Pancreas (tissue), 10 donors: ENCODE measurements at regions not wholly inside any gene's neighbourhood (a gene's known extent, or its start where the extent isn't known, plus 50 kb on each side); places are given as distances from the start of the nearest gene placed in this dataset.

Experiments
- ATAC-seq, 4 donors: fragments of 200-7000 bp; cut with Tn5 transposase; one replicate each; pipeline versions ENCODE4 v1.8.0 to v1.9.1; 2020; ENCODE audit warnings: mild to moderate bottlenecking in 4 of 4, moderate library complexity in 4 of 4
- DNase-seq, 6 donors: peaks; one replicate each; pipeline ENCODE4 v3.0.0-alpha.2; 2020
- FAIRE-seq: peaks from 2 replicates; lab custom pipeline; 2012; peaks lifted over from hg19 to GRCh38; lab: Jason Lieb, UNC
- H3K27ac ChIP-seq, 4 donors: fragments of 200-600 bp; sonication (generic); 1 replicate in 3 of 4; 2 replicates in 1 of 4; pipeline versions ENCODE4 v1.5.0 to v1.8.0; 2020
- H3K27me3 ChIP-seq, 4 donors: fragments of 200-600 bp; one replicate each; pipeline ENCODE4 v1.8.0; 2021
- H3K36me3 ChIP-seq, 3 donors: fragments of 200-600 bp; sonication (generic) in 1 of 3; one replicate each; pipeline versions ENCODE4 v1.5.0 to v1.8.0; 2020 to 2021
- H3K4me1 ChIP-seq, 3 donors: fragments of 200-600 bp; one replicate each; pipeline ENCODE4 v1.8.0; 2021
- H3K4me3 ChIP-seq, 4 donors: fragments of 200-600 bp; sonication (generic) in 2 of 4; one replicate each; pipeline versions ENCODE4 v1.5.0 to v1.8.0; 2020 to 2021
- H3K9me3 ChIP-seq, 4 donors: fragments of 200-600 bp; one replicate each; pipeline ENCODE4 v1.8.0; 2021
- WGBS, 2 donors: extraction: QIAGEN DNeasy Blood & Tissue Kit; methylation state at CpG; one replicate each; pipeline ENCODE4 v1.1.7; 2013; 5-methylcytosine and 5-hydroxymethylcytosine counted together
- intact Hi-C, 3 donors: fragments of 100-400 bp; cut with DNase I; formaldehyde crosslinking; loops; one replicate each; pipeline versions ENCODE4 v1.11.1 to v1.14.2; 2022
- TF ChIP-seq, protein P1 (sequence below), 4 donors: fragments of 200-600 bp; sonication (generic) in 3 of 4; IDR thresholded peaks; one replicate each; pipeline versions ENCODE4 v1.5.0 to v1.8.0; 2021; ENCODE audit warnings: antibody characterized with exemption in 4 of 4
- donor health status: healthy with polysubstance abuse.
- donor health status: DM: no; HTN: no; CAD: no; lungs with moderate emphysema.
- donor health status: DM: no; HTN: no; CAD: no.
- donor health status: control.
- donor health status: control.
- donor health status: Bipolar disorder and iron deficiency.
- donor health status: DM: yes; HTN: yes; CAD: no.
- donor health status: DM: no; HTN: no; CAD: no.
- donor health status: DM: no; HTN: no; CAD: no.
- donor health status: DM: yes; HTN: yes; CAD: no.

DNA sequence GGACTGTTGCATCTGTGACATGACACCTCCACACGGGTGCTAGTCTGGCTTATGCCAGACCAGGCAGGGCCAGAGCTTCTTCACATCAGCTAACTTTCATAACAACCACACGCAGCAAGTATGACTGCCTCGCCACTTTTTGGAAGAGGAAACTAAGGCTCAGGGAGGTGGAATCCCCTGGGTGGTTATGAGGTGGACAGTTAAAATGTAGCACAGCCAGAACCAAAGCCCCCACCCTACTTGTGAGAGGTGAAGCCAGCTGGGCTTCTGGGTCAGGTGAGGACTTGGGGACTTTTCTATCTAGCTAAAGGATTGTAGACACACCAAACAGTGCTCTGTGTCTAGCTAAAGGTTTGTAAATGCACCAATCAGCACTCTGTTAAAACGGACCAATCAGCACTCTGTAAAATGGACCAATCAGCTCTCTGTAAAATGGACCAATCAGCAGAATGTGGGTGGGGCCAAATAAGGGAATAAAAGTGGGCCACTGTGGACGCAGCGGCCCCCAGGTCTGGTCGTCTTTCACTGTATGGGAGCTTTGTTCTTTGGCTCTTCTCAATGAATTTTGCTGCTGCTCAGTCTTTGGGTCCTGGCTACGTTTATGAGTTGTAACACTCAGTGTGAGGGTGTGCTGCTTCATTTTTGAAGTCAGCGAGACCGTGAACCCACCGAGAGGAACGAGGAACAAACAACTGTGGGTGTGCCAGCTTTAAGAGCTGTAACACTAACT, 171.0 kb downstream of the PTPN20 start:
- TF ChIP-seq, protein P1, sequence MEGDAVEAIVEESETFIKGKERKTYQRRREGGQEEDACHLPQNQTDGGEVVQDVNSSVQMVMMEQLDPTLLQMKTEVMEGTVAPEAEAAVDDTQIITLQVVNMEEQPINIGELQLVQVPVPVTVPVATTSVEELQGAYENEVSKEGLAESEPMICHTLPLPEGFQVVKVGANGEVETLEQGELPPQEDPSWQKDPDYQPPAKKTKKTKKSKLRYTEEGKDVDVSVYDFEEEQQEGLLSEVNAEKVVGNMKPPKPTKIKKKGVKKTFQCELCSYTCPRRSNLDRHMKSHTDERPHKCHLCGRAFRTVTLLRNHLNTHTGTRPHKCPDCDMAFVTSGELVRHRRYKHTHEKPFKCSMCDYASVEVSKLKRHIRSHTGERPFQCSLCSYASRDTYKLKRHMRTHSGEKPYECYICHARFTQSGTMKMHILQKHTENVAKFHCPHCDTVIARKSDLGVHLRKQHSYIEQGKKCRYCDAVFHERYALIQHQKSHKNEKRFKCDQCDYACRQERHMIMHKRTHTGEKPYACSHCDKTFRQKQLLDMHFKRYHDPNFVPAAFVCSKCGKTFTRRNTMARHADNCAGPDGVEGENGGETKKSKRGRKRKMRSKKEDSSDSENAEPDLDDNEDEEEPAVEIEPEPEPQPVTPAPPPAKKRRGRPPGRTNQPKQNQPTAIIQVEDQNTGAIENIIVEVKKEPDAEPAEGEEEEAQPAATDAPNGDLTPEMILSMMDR (IDR thresholded peaks at IDR 0.05), result no peak
- no peaks in the 10 kb centered on the region for H3K27me3 ChIP-seq

DNA sequence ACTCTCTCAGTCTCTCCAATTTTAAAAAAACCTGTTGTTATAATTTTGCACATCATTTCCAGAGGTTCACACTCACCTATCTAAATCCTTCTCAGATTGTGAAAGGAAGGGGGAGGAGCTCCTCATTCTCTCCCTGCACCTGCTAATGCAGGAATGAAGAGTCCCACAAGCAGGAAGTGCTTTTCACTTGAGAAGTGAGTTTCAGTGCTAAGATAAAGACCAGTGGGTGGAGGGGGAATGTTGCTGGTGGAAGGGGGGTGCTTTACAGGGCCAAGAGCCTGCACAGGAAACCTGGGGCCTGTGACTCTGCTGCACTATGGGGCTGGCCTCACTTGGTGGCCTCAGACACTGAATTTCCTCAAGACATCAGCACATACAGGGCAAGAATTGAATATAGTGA, 176.4 kb downstream of the PTPN20 start:
- Histone ChIP-seq H3K27me3 (no peaks in the 10 kb centered on the region), H3K4me3 (no peak overlapping the region), H3K36me3 (no peaks in the 10 kb centered on the region), H3K9me3 (no peaks in the 10 kb centered on the region), H3K27ac (no peak overlapping the region), H3K4me1 (no peaks in the 10 kb centered on the region)
- ATAC-seq, result no peak
- intact Hi-C loops, result no loop called here
- no peak for FAIRE-seq
- no peak for DNase-seq
- TF ChIP-seq, protein P1 (IDR thresholded peaks at IDR 0.05), result no peak

More for the DNA sequence above, 171.0 kb downstream of the PTPN20 start:
- Histone ChIP-seq H3K4me3 (no peak overlapping the region), H3K4me1 (no peaks in the 10 kb centered on the region), H3K27ac (no peak overlapping the region), H3K9me3 (no peaks in the 10 kb centered on the region), H3K36me3 (no peaks in the 10 kb centered on the region)
- FAIRE-seq (no peak), ATAC-seq (no peak), DNase-seq (no peak)
- intact Hi-C loops, result no loop called here
- WGBS, 2 donors, result 76 to 80% methylated on average over 12 of the region's 12 CpGs

DNA sequence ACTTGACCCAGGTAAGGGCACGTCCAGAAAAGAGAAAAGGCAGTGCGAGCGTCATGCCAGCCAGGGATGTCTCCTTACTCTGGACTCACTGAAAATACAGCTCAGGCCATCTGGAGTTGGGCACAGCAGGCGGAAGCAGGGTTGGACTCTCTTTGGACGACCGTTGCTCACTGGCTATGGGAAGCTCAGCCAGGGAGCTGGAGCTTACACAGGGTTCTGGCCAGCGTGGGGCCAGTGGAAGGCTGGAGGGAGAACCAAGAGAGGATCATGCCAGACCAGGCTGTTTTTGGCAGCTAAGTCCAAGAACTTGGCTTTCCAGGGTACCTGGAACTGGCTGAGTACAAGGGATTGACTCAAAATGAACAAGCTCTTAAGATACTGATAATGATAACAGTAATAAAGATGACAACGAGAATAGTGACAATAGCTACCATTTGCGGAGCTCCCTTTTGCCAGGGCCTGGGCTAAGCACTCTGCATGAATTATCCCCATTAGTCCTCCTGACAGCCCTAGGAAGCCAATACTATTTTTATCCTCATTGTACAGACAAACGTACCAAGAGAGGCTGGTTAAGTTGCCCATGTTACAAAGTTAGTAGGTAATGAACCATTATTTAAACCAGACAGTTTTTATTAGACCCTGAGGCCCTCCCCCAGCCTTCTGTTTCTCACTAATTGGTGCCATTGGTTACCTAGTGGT, 177.6 kb downstream of the PTPN20 start:
- intact Hi-C loops, result no loop called here
- Histone ChIP-seq H3K9me3 (no peaks in the 10 kb centered on the region), H3K27me3 (no peaks in the 10 kb centered on the region), H3K4me1 (no peaks in the 10 kb centered on the region), H3K36me3 (no peaks in the 10 kb centered on the region), H3K27ac (no peak overlapping the region), H3K4me3 (no peak overlapping the region)
- DNase-seq (no peak), FAIRE-seq (no peak), ATAC-seq (no peak)
- TF ChIP-seq, protein P1 (IDR thresholded peaks at IDR 0.05), result no peak
- 77 to 83% methylated on average over 10 of the region's 10 CpGs for WGBS, 2 donors

DNA sequence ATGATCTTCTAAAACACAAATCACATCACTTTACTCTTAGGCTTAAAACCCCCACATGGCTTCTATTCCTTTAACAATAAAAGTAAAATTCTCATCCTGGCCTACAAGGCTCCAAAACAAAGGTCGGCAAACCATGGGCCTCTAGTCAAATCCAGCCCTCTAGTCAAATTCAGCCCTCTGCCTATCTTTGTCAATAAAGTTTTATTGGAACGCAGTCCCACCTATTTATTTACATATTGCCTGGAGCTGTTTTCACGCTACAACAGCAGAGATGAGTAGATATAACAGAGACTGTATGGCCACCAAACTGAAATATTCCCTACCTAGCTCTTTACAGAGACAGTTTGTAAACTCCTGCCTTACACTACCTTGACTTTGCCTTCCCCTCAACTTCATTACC, 178.8 kb downstream of the PTPN20 start:
- H3K27me3 ChIP-seq, result no peaks in the 10 kb centered on the region
- 84 to 92% methylated on average over 3 of the region's 3 CpGs for WGBS, 2 donors
- no peak overlapping the region for H3K27ac ChIP-seq
- no peaks in the 10 kb centered on the region for H3K9me3 ChIP-seq
- H3K4me3 ChIP-seq, result no peak overlapping the region
- no peaks in the 10 kb centered on the region for H3K4me1 ChIP-seq
- intact Hi-C loops, result no loop called here
- no peak for DNase-seq
- FAIRE-seq, result no peak
- TF ChIP-seq, protein P1 (IDR thresholded peaks at IDR 0.05), result no peak
- no peaks in the 10 kb centered on the region for H3K36me3 ChIP-seq
- no peak for ATAC-seq

DNA sequence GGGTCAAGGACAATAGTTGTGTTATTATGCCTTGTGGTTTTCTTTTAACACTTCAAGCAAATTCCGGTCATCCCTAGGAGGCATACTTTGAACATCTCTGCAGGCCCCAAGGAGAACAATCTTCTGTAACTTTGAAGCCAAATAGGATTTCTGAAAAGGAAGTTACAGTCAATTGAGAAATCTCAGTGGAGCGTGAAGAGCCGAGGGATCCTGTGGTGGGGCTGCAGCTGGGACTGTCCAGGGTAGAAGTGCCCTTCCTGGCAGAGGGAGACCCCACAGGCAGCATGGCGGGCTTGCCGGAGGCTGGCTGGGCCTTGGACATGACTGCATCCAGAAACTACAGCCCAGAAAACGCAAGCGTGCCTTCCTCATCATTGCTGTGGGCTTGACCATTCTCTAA, 179.7 kb downstream of the PTPN20 start:
- no peak overlapping the region for H3K4me3 ChIP-seq
- H3K27ac ChIP-seq, result no peak overlapping the region
- ATAC-seq, result no peak
- peak in 1 of 6 donors; percentile 34 for DNase-seq
- 85 to 91% methylated on average over 7 of the region's 7 CpGs for WGBS, 2 donors
- no peaks in the 10 kb centered on the region for H3K4me1 ChIP-seq
- no peaks in the 10 kb centered on the region for H3K27me3 ChIP-seq
- no peak for FAIRE-seq
- intact Hi-C loops, result no loop called here
- no peaks in the 10 kb centered on the region for H3K36me3 ChIP-seq
- no peaks in the 10 kb centered on the region for H3K9me3 ChIP-seq
- TF ChIP-seq, protein P1 (IDR thresholded peaks at IDR 0.05), result no peak
